Upper lobe of right lung (tissue), 1 donor: ENCODE measurements at regions not wholly inside any gene's neighbourhood (a gene's known extent, or its start where the extent isn't known, plus 50 kb on each side); places are given as distances from the start of the nearest gene placed in this dataset.
"Not testable (repeated sequence)": the region's sequence is repeated elsewhere in the genome, so short reads cannot be mapped to it uniquely, and the experiment has no call there.

Experiments used
- ATAC-seq: fragments of 200-7000 bp; cut with Tn5 transposase; one replicate; pipeline ENCODE4 v1.9.1; 2020; ENCODE audit warnings: mild to moderate bottlenecking, moderate library complexity
- DNase-seq: peaks from one replicate; pipeline ENCODE4 v3.0.0-alpha.2; 2020
- H3K27ac ChIP-seq: fragments of 200-600 bp; one replicate; pipeline ENCODE4 v1.8.0; 2022
- H3K27me3 ChIP-seq: fragments of 200-600 bp; one replicate; pipeline ENCODE4 v1.8.0; 2022; ENCODE audit warnings: mild to moderate bottlenecking
- H3K36me3 ChIP-seq: fragments of 200-600 bp; one replicate; pipeline ENCODE4 v1.8.0; 2022
- H3K4me1 ChIP-seq: fragments of 200-600 bp; one replicate; pipeline ENCODE4 v1.8.0; 2022
- H3K4me3 ChIP-seq: fragments of 200-600 bp; one replicate; pipeline ENCODE4 v1.8.0; 2022; ENCODE audit warnings: mild to moderate bottlenecking
- H3K9me3 ChIP-seq: fragments of 200-600 bp; one replicate; pipeline ENCODE4 v1.8.0; 2022
- CTCF ChIP-seq: fragments of 200-600 bp; IDR thresholded peaks from one replicate; pipeline ENCODE4 v1.8.0; 2022; ENCODE audit warnings: antibody characterized with exemption
- intact Hi-C: fragments of 100-400 bp; cut with DNase I; formaldehyde crosslinking; loops from one replicate; pipeline ENCODE4 v1.11.0; 2022
- donor health status: DM: no; HTN: yes; CAD: no; lungs with severe emphysema.

- TF ChIP-seq CTCF, result no peak
- Histone ChIP-seq H3K9me3 (no peaks in the 10 kb centered on the region), H3K27ac (no peak overlapping the region), H3K36me3 (no peaks in the 10 kb centered on the region), H3K4me1 (no peaks in the 10 kb centered on the region), H3K27me3 (no peaks in the 10 kb centered on the region), H3K4me3 (no peak overlapping the region)
- DNase-seq, result no peak
- intact Hi-C loops, result no loop called here
- no peak for ATAC-seq
These were observed 1761.3 kb upstream of the IGFBP7 start for GRCh38 chr4:58871509-58871908.

- no peak for ATAC-seq
- Histone ChIP-seq H3K27ac (no peak overlapping the region), H3K27me3 (no peaks in the 10 kb centered on the region), H3K4me3 (no peak overlapping the region), H3K9me3 (no peaks in the 10 kb centered on the region), H3K36me3 (no peaks in the 10 kb centered on the region), H3K4me1 (no peaks in the 10 kb centered on the region)
- TF ChIP-seq CTCF, result no peak
- intact Hi-C loops, result no loop called here
- DNase-seq, result no peak
These were observed 1738.8 kb upstream of the IGFBP7 start for GRCh38 chr4:58849026-58849425.

GRCh38 chr4:58843455-58843854 lies 1733.3 kb upstream of the IGFBP7 start:
- H3K4me3 ChIP-seq, result no peak overlapping the region
- no peaks in the 10 kb centered on the region for H3K36me3 ChIP-seq
- no peaks in the 10 kb centered on the region for H3K4me1 ChIP-seq
- ATAC-seq (no peak), DNase-seq (no peak)
- H3K27me3 ChIP-seq, result no peaks in the 10 kb centered on the region
- no peak overlapping the region for H3K27ac ChIP-seq
- TF ChIP-seq CTCF, result no peak
- intact Hi-C loops, result no loop called here
- H3K9me3 ChIP-seq, result no peaks in the 10 kb centered on the region

- no peaks in the 10 kb centered on the region for H3K4me1 ChIP-seq
- H3K4me3 ChIP-seq, result no peak overlapping the region
- H3K27me3 ChIP-seq, result no peaks in the 10 kb centered on the region
- no peak overlapping the region for H3K27ac ChIP-seq
- DNase-seq (no peak), ATAC-seq (no peak)
- no peak for TF ChIP-seq CTCF
- H3K36me3 ChIP-seq, result no peaks in the 10 kb centered on the region
- intact Hi-C loops, result no loop called here
- no peaks in the 10 kb centered on the region for H3K9me3 ChIP-seq
These were observed 1722.9 kb upstream of the IGFBP7 start for GRCh38 chr4:58833126-58833525.

- Histone ChIP-seq H3K9me3 (no peaks in the 10 kb centered on the region), H3K4me1 (no peaks in the 10 kb centered on the region), H3K27me3 (no peaks in the 10 kb centered on the region), H3K36me3 (no peaks in the 10 kb centered on the region), H3K27ac (no peak overlapping the region), H3K4me3 (no peak overlapping the region)
- intact Hi-C loops, result no loop called here
- ATAC-seq, result no peak
- no peak for TF ChIP-seq CTCF
- DNase-seq, result no peak
These were observed 1715.1 kb upstream of the IGFBP7 start for GRCh38 chr4:58825278-58825677.

- DNase-seq, intact Hi-C loops, H3K4me1 ChIP-seq, H3K27ac ChIP-seq, ATAC-seq, H3K9me3 ChIP-seq, H3K36me3 ChIP-seq, H3K4me3 ChIP-seq, H3K27me3 ChIP-seq: not testable (repeated sequence)
These were observed 1708.4 kb upstream of the IGFBP7 start for GRCh38 chr4:58818560-58818959.
